22Rv1 (cell line): ENCODE measurements at regions not wholly inside any gene's neighbourhood (a gene's known extent, or its start where the extent isn't known, plus 50 kb on each side); places are given as distances from the start of the nearest gene placed in this dataset.

Experiments used
- ZFX ChIP-seq: fragments of 450-650 bp; IDR thresholded peaks from 2 replicates; pipeline ENCODE4 v1.6.1; 2017; ENCODE audit warnings: antibody characterized with exemption, borderline replicate concordance
- TF ChIP-seq, protein P1 (sequence below): fragments of 450-650 bp; IDR thresholded peaks from 2 replicates; pipeline ENCODE4 v1.5.1; 2017; ENCODE audit warnings: mild to moderate bottlenecking

DNA sequence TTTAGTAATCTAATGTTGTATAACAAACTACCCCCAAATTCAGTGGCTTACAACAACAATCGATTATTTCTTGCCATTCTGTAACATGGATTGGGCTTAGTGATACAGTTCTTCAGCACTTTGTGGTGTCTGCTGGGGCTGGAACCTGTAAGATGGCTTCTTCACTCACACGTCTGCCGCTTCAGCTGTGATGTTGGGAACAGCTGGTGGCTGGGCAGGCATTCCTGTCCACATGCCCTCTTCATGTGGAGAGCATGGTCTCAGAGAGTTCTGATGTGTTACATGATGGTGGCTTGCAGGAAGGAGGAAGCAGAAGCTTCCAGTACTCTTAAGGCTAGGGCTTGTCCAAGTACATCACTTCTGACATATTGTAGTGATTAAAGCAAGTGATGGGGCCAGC lies 276.9 kb downstream of the PTBP2 start:
- TF ChIP-seq, protein P1, sequence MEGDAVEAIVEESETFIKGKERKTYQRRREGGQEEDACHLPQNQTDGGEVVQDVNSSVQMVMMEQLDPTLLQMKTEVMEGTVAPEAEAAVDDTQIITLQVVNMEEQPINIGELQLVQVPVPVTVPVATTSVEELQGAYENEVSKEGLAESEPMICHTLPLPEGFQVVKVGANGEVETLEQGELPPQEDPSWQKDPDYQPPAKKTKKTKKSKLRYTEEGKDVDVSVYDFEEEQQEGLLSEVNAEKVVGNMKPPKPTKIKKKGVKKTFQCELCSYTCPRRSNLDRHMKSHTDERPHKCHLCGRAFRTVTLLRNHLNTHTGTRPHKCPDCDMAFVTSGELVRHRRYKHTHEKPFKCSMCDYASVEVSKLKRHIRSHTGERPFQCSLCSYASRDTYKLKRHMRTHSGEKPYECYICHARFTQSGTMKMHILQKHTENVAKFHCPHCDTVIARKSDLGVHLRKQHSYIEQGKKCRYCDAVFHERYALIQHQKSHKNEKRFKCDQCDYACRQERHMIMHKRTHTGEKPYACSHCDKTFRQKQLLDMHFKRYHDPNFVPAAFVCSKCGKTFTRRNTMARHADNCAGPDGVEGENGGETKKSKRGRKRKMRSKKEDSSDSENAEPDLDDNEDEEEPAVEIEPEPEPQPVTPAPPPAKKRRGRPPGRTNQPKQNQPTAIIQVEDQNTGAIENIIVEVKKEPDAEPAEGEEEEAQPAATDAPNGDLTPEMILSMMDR: no peak
- no peak for TF ChIP-seq ZFX
